GM18498 (cell line): ENCODE measurements at regions not wholly inside any gene's neighbourhood (a gene's known extent, or its start where the extent isn't known, plus 50 kb on each side); places are given as distances from the start of the nearest gene placed in this dataset.

Source experiments
- ATAC-seq: cut with Tn5 transposase; IDR thresholded peaks from one replicate; pipeline ENCODE4 v1.9.1; 2021; ENCODE audit warnings: mild to moderate bottlenecking, moderate library complexity; ENCODE audit not compliant: unreplicated experiment

DNA sequence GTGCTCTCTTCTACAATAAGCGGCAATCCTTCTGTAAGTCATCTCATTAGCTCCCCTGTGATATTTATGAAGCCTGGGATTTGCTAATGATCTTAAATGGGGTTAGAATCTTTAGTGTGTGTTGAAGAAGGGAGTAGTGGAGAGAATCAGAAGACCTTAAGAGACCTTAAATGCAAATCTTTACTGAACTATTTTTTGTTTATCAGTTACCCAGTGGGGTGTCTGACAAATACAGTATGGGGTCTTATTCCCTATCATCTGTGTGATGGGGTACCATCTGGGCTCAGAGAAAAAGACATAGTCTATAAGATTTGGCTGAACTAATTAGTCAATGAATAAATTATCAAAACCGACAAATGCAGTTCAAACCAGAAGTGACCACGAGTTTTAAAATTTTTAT is 378.4 kb upstream of the SGCD start:
- no peak for ATAC-seq

GRCh38 chr5:155952486-155953089 is 374.4 kb upstream of the SGCD start:
- no peak for ATAC-seq

- ATAC-seq, result no peak
These were observed 373.6 kb upstream of the SGCD start for GRCh38 chr5:155953335-155953734.

GRCh38 chr5:155954701-155955445 is 372.1 kb upstream of the SGCD start:
- no peak for ATAC-seq

GRCh38 chr5:155957884-155958283 is 369.1 kb upstream of the SGCD start:
- ATAC-seq, result no peak

DNA sequence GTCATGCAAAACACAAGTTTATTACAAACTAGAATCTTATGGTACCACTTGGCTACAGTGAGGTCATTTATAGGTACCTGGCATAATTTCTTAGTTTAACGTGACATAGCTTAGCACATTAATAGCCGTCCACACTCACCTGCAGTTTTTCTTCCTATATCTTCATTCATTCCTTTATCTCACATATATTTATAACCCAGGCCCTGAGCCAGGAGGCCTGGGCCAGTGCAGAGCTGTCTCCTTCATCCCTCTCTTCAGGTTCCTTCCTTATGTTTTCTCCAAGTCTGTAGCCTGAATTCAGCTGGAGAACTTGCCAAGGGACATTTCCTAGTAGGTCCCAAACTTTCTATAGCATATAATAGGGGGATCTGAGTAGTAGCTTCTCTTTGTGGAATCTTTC is 367.9 kb upstream of the SGCD start:
- ATAC-seq, result no peak

DNA sequence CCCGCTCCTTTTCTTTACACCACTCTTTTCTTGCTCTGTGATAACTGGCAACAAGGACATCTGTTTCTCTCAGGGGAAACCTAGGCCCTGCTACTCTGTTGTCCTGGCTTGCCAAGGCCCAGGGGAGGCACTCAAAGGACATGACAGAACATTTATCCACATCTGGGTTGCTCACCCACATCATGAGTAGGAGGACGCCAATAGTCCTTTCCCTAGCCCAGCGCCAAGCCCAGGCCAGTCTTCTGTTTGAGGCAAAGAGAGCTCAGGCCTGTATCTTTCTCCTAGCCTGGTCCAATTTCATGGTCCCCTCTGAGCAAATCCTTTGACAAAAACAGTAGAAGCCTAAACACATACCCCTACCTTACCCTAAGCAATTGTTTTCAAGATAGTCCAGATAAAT is 366.8 kb upstream of the SGCD start:
- no peak for ATAC-seq

DNA sequence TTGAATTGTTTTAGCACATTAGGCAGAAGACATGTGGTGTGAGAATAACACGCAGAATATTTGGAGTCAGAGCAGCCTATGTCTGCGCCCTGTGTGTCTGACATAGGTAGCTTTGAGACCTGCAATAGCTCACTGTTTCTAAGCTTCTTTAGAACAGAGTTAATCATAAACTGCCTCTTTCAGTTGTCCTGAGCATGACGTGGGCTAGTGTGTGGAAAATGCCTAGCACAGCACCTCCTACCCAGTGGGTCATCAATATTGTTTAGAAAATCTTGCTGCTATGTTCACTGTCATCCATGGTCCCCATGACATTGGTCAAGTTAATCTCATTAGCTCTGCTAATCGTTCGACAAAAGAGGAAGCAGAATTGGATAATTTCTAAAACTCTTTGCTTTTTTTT is 357.4 kb upstream of the SGCD start:
- ATAC-seq, result no peak

GRCh38 chr5:155974369-155974768 is 352.6 kb upstream of the SGCD start:
- ATAC-seq, result no peak

DNA sequence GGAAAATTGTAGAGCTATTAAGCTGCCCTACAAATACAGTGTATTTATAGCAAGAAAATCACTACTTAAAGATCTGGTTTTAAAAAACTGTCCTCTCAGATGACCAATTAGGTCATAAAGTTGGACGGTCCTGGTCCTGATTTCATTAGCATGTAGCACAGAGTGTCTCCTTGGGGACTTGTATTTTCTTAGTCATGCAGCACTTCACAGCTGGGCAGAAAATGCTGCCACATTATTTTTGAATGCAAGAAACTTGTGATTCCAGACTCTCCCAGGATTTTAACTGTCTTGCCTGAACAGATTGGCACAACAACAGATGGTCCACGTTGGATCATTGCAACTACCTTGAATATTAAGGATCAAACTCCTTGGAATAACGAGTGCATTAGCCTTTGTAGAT is 348.1 kb upstream of the SGCD start:
- no peak for ATAC-seq

GRCh38 chr5:155982354-155982753 is 344.6 kb upstream of the SGCD start:
- no peak for ATAC-seq

DNA sequence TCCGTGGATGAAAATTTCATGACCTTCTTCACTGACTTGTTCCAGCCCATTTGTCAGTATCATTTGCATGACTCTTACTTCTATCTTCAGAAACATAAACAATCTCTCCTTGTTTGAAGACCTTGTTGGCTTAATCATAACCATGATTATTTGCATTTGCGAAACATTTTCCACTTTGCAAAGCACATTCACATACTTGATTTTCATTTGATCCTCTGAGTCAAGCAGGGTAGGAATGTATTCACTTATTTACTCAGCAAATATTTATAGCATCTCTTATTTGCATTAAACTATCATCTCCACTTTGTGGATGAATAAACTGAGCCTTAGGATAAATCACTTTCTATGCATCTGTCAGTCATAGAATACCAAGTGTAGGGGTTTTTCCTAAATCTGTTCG is 343.0 kb upstream of the SGCD start:
- ATAC-seq, result no peak

DNA sequence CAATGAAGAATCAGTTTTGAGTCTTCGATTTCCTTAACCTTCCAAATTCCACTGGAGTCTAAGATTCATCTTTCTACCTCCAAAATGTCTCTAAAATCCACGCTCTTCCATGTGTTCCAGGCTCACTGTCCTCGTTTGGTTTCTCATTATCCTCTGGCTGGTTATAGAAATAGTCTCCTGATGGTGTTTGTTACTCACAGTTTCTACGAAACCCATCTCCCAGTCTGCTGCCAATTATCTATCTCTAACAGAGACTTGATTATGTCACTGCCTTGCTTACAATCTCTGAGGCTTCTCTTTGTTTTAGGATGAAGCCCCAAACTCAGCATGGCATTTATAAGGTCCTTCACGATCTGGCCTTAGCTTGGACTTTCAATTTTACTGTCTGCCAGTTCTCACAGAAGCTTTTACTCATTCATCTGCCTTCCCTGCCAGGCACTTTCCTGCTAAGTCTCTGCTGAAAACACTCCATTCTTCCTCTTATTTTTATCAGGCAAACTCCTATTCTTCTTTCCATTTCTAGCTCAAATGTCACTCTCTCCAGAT is 339.6 kb upstream of the SGCD start:
- no peak for ATAC-seq

GRCh38 chr5:155989879-155990278 is 337.1 kb upstream of the SGCD start:
- ATAC-seq, result no peak

GRCh38 chr5:155996123-155996522 is 330.8 kb upstream of the SGCD start:
- ATAC-seq, result no peak

- no peak for ATAC-seq
These were observed 328.7 kb upstream of the SGCD start for GRCh38 chr5:155998257-155998656.

GRCh38 chr5:156000115-156000514 is 326.8 kb upstream of the SGCD start:
- no peak for ATAC-seq

DNA sequence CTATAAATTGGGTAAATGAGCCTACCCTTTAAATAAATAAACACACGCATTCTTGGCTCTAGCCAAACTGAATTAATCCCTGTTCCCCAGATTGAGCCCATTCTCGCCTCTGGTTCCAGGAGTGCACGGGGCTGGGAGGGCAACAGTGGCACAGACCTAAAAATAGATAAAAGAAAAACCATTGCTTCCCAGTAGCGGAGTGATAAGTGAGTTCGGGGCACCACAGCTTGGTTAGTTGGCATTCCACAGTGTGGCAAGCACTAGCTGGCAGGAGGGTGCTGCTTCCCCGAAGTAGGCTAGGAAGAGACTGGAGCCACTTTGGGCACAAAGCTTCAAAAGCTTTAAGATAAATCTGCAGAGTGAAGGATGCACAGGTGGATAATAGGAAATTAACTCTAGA is 322.2 kb upstream of the SGCD start:
- no peak for ATAC-seq

GRCh38 chr5:156006026-156006647 is 320.8 kb upstream of the SGCD start:
- no peak for ATAC-seq

DNA sequence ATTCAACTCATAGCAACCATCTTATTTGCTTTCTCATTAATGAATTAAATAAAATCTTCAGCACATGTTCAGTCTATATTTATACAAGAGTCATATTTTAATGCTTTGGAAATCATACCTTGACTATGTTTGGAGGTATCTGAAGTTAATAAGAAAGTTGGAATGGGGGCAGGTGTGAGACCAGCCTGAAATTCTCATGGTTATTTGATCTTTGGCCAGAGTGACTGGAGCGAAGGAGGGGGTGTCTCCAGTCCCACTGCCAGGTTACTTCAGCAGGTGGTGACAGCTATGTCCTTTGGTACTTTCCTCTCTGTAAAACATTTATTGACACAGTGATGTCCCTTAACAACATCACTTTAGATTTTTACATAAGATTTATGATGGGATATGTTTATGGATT is 318.1 kb upstream of the SGCD start:
- no peak for ATAC-seq

- ATAC-seq, result no peak
These were observed 317.4 kb upstream of the SGCD start for GRCh38 chr5:156009583-156009982.

- ATAC-seq, result no peak
These were observed 311.8 kb upstream of the SGCD start for GRCh38 chr5:156015137-156015536.
